ENCODE measurements at regions not wholly inside any gene's neighbourhood (a gene's known extent, or its start where the extent isn't known, plus 50 kb on each side); places are given as distances from the start of the nearest gene placed in this dataset.

DNA sequence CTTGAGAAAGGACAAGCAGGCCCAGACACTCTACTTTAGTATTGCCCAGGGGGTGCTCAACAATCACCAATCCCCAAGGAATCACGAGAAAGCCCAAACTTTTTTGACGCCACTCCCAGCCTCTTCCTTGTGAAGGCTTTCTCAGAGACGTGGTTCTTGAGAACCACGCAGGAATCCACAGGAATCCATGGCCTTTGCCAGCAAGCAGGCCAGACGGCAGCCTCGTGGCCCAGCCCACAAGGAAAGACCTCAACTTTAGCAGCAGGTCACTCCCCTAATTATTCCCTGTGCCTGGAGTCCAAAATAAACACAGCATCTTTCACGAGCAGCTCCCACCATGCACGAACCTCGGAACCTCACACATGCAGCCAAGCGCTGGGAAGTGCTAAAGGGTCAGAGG, 104.2 kb downstream of the WT1 start:
- H3K9ac ChIP-seq: no peak overlapping the region
- H3K4me2 ChIP-seq: no peak overlapping the region
- TF ChIP-seq CTCF (conservative IDR thresholded peaks at IDR 0.05; ENCODE audit: low read depth, low read length): no peak
- H3K4me1 ChIP-seq (ENCODE audit: low read depth, poor library complexity, severe bottlenecking): no peaks in the 10 kb centered on the region
- H3K27ac ChIP-seq: no peak overlapping the region
- no peaks in the 10 kb centered on the region for H4K20me1 ChIP-seq (ENCODE audit: insufficient read depth)
- H2AFZ ChIP-seq (ENCODE audit: low read depth): no peak overlapping the region
- H3K79me2 ChIP-seq (ENCODE audit: insufficient read depth, low read depth): no peaks in the 10 kb centered on the region
- H3K36me3 ChIP-seq (ENCODE audit: insufficient read depth): no peaks in the 10 kb centered on the region
- H3K27me3 ChIP-seq (ENCODE audit: insufficient read depth, low read depth): no peaks in the 10 kb centered on the region
- H3K4me3 ChIP-seq (IDR thresholded peaks at IDR 0.05; ENCODE audit: insufficient read depth, low read depth, low read length): no peak overlapping the region

- H3K27me3 ChIP-seq (ENCODE audit: insufficient read depth, low read depth): no peaks in the 10 kb centered on the region
- no peak overlapping the region for H3K9ac ChIP-seq
- no peak for TF ChIP-seq CTCF (conservative IDR thresholded peaks at IDR 0.05; ENCODE audit: low read depth, low read length)
- H4K20me1 ChIP-seq (ENCODE audit: insufficient read depth): no peaks in the 10 kb centered on the region
- no peak overlapping the region for H3K27ac ChIP-seq
- no peaks in the 10 kb centered on the region for H3K4me1 ChIP-seq (ENCODE audit: low read depth, poor library complexity, severe bottlenecking)
- H2AFZ ChIP-seq (ENCODE audit: low read depth): no peak overlapping the region
- H3K79me2 ChIP-seq (ENCODE audit: insufficient read depth, low read depth): no peaks in the 10 kb centered on the region
- no peak overlapping the region for H3K4me3 ChIP-seq (IDR thresholded peaks at IDR 0.05; ENCODE audit: insufficient read depth, low read depth, low read length)
- no peaks in the 10 kb centered on the region for H3K36me3 ChIP-seq (ENCODE audit: insufficient read depth)
- H3K4me2 ChIP-seq: no peak overlapping the region
These were observed 103.5 kb downstream of the WT1 start for GRCh38 chr11:32331792-32332191.

DNA sequence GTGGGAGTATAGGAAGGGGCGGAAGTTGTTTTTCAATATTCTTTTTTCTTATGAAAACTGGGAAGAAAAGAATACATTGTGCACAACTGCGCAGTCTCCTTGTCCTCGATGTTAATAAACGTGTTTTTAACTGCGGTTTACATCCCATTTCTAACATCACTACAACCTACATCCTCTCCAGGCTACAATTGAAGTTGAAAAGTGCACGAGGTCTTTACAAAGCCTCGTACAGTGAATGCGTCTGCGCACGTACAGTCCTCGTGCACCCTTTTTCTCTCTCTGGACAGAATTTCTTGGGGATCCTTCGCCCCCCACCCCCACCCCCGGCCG, 102.4 kb downstream of the WT1 start:
- no peak overlapping the region for H3K27ac ChIP-seq
- H4K20me1 ChIP-seq (ENCODE audit: insufficient read depth): no peaks in the 10 kb centered on the region
- no peaks in the 10 kb centered on the region for H3K27me3 ChIP-seq (ENCODE audit: insufficient read depth, low read depth)
- H3K36me3 ChIP-seq (ENCODE audit: insufficient read depth): no peaks in the 10 kb centered on the region
- no peak overlapping the region for H3K9ac ChIP-seq
- TF ChIP-seq CTCF (conservative IDR thresholded peaks at IDR 0.05; ENCODE audit: low read depth, low read length): no peak
- H3K4me2 ChIP-seq: no peak overlapping the region
- no peak overlapping the region for H3K4me3 ChIP-seq (IDR thresholded peaks at IDR 0.05; ENCODE audit: insufficient read depth, low read depth, low read length)
- no peak overlapping the region for H2AFZ ChIP-seq (ENCODE audit: low read depth)
- no peaks in the 10 kb centered on the region for H3K4me1 ChIP-seq (ENCODE audit: low read depth, poor library complexity, severe bottlenecking)
- no peaks in the 10 kb centered on the region for H3K79me2 ChIP-seq (ENCODE audit: insufficient read depth, low read depth)

DNA sequence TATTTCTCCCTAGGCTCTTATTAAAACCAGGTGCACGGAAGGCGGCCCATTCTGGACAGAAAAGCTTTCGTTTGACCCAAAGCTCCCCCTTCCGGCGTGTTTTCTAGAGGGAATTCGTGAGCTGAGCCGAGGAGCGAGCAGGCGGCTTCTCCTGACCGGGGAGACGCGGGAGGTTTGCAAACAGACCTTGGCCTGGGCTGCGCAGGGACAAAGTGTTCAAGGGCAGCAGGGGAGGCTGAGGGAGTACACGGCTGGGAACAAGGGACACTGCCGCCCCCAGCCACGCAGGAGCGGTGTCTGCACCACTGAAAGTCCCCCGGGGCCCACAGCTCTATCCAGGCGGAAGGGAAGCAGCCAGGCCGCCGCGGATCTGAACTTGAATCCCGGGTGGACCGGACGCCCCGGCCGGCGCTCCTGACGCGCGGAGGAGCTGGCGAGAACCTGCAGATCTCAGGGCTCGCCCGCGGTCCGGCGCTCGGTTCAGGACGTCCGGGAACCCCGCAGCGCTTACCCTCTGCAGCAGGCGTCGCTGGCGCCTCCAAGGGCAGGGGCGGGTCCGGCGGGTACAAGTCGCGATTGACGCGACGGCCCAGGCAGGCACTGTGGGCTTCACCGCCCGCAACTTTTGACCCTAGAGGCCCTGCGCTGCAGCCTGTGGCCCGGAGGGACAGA, 101.9 kb downstream of the WT1 start:
- Histone ChIP-seq H3K9ac (no peak overlapping the region), H2AFZ (ENCODE audit: low read depth) (no peak overlapping the region), H3K27ac (no peak overlapping the region), H3K36me3 (ENCODE audit: insufficient read depth) (no peaks in the 10 kb centered on the region), H3K4me3 (IDR thresholded peaks at IDR 0.05; ENCODE audit: insufficient read depth, low read depth, low read length) (no peak overlapping the region), H3K4me2 (no peak overlapping the region), H3K27me3 (ENCODE audit: insufficient read depth, low read depth) (no peaks in the 10 kb centered on the region), H4K20me1 (ENCODE audit: insufficient read depth) (no peaks in the 10 kb centered on the region), H3K79me2 (ENCODE audit: insufficient read depth, low read depth) (no peaks in the 10 kb centered on the region), H3K4me1 (ENCODE audit: low read depth, poor library complexity, severe bottlenecking) (no peaks in the 10 kb centered on the region)
- TF ChIP-seq CTCF (conservative IDR thresholded peaks at IDR 0.05; ENCODE audit: low read depth, low read length): no peak
